SIG-M5 (cell line): ENCODE measurements at regions not wholly inside any gene's neighbourhood (a gene's known extent, or its start where the extent isn't known, plus 50 kb on each side); places are given as distances from the start of the nearest gene placed in this dataset.

ENCODE experiments used
- DNase-seq: peaks from one replicate; lab custom pipeline; 2025; lab: John Stamatoyannopoulos, UW

- no peak for DNase-seq
These were observed 392.3 kb upstream of the MEF2C start for GRCh38 chr5:89275066-89275855.

- DNase-seq, result no peak
These were observed 390.3 kb upstream of the MEF2C start for GRCh38 chr5:89273289-89273688.

DNA sequence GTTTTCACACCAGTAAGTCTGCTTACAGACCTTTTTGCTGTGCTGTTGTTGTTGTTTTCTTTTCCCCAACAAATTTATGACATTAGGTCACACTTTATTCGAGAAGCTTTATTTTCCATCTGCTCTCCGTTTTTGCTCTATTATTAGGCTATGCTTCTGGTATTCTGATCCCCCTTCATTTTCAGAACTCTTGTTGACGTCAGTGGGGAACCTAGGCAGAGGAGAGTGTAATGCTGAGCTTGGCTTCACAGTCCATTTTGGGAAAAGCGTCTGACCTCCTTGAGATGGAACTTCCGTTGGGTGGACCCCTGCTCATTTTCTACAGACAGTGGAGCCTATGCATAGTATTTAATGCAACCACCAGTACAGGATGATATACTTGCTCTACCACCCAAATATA, 387.9 kb upstream of the MEF2C start:
- DNase-seq, result no peak

GRCh38 chr5:89269721-89270120, 386.7 kb upstream of the MEF2C start:
- no peak for DNase-seq

DNA sequence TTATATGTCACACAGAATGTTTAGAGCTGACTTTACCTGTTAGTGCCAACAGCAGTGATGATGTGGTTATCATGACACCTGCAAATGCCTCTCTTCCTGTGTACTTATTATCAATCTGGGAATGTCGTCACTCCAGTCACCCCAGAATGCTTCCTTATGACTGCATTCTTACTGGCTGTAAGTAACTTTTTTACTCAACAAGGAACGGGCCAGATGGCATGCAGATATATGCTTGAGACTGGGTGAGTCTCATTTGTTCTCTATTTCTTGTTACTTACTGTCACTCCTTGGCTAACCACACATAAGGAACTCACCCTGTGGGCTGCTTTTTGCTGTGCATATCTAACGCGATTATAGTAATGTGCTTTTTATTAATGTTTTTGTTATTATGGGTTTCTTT, 385.5 kb upstream of the MEF2C start:
- DNase-seq, result no peak

- DNase-seq, result no peak
These were observed 384.8 kb upstream of the MEF2C start for GRCh38 chr5:89267788-89268187.

DNA sequence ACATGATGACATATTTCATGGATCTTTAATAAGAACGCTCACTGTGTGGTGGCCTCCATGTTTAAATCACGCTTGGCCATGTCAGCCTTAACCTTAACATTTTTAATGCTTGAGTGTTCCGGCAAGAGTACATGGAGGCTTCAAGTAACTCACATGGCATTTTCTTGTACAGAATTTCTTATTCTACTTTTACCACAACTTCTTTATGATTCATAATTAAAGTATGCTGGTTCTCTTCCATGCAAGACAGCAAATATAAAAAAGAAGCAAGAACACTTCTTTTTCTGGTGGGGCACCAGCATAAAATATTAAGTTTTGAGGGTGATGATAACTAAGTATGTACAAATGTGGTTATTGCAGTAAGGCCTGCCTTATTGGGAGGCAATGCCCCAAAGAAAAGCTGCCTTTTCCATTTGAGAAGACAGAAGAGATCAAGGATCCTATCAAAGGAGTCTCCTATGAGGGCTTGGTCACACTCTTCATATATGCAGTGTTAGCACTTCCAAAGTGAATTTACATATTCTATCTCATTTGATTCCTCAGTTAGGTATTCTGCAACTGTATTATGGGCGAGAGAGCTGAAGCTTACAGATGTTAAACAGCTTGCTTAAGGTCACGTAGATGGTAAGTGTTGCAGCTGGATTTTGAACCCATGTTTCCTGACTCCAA, 382.7 kb upstream of the MEF2C start:
- no peak for DNase-seq

DNA sequence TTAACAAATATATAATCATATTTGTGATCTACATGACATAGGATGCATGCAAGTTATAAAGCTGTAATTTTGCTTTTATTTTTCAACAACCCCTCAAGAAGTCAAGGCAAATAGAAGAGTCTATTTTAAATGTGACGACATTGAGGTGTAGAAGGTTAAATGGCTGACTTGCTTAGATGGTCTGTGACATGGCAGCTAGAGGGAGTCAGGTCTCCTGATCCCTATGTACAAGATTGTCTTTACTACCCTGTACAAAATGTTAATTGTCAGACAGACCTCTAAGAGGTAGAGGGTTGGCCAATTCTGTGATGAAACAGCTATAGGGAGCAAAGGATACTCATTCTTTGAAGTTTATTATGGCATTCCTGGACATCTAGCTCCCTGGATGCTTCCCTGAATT, 380.9 kb upstream of the MEF2C start:
- no peak for DNase-seq

DNA sequence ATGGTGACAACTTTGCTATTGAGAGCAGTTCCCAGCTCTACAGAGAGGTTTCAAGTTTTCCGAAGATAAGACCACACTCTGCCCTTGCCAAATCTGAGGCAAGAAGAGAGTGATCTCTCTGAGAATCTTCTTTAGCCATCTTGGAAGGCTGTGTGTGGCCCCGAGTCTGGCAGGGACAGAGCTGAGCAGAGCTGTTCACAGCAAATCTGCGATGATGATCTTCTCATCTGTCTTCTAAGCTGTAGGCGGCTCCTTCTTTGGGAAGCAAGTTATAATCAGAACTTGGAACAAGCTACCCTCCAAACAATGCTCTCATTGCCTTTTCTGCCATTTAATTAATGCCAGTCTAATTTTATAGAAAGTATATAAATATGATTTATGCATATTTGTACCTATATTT, 379.0 kb upstream of the MEF2C start:
- DNase-seq, result no peak

- no peak for DNase-seq
These were observed 377.3 kb upstream of the MEF2C start for GRCh38 chr5:89260254-89260653.

DNA sequence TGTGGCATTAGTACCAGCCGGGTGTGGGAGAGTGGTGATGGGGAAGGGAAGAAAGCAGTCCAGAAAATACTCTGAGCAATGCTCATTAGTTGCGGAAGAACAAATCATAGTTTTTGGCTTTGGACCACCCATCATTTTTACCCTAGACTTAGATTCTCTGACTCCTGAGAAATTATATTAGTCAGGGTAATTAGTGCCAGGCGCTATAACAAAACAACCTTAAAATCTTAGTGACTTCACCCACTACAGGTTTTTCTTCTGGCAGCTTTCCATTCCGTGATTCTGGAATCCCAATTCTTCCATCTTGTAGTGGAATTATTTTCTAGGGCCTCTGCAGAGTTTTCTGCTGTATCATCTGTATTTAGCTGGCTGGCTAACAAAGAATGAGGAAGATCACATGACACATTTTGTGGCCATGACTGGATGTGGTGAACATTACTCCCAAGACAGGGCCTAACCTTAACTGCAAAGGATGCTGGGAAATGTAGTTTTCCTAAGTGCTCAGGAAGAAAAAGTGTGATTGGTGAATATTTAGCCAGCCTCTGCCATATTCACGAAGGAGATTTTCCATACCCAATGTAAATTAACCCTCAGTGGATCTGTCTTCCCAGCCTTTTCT, 373.0 kb upstream of the MEF2C start:
- no peak for DNase-seq

DNA sequence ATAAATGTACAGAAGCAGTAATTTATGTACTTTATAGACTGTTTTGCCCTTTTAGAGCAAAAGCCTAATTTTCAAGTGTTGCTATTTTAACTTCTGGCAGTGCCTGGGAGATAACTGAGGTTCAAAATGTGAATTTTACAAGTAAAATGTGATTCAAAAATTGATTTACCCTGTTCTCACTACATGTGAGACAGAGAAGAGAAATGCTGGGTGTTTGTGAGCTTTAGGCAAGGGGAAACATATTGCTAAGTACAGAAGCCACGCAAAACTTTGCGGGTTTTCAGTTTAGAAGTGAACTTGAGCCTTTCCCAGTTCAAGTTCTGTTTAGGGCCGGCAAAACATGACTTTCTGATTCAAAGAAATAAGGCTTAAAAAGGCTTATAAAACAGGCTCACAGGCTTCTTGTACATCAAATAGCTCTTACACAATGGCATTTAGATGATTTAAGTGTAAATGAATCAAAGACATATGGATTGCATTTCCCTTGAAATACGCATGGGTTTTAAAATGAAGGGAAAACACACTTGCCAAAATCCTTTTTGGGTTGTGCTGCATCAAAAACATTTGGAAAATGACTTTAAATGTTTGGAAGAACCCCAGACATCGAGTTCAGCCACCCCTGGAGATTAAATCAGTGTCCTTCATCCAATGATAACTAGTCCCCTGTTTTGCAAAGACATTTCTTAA, 370.8 kb upstream of the MEF2C start:
- no peak for DNase-seq

DNA sequence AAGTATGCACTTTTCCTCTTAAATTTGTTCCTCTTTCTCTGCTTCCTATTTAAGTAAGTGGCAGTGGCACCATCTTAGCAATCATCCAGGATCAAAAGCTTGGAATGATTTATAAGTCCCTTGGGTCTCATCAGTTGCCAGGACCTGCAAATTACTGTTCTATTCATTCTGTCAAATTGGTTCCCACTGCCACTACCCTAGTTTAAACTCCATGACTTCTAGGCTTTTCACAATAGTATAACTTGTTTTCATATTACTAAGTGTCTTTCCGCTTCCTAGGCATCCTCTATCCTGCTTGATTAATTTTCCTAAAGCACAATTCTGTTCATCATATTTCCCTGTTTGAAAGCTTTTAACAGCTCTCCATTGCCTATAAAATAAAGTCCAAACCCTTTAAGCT, 363.9 kb upstream of the MEF2C start:
- no peak for DNase-seq

- DNase-seq, result no peak
These were observed 363.3 kb upstream of the MEF2C start for GRCh38 chr5:89246252-89246651.

GRCh38 chr5:89243611-89244010, 360.6 kb upstream of the MEF2C start:
- no peak for DNase-seq

DNA sequence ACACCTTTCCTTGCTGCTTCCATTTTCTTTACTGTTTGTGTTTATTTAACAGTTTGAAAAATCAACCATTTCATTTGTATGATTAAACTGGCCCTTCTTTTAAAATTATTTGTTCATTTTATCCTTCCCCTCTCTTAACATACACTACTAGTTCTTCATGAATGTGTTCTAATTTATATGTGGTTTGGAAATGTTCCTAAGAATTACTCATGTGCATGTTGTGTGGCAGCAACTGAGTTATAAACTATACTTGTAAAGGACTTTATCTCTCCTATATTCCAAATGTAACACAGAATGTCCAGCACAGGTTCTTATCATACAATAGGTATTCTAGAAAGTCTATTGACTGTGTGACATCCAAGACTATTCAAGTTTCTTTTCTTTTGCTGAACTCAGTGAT, 358.2 kb upstream of the MEF2C start:
- DNase-seq, result no peak

DNA sequence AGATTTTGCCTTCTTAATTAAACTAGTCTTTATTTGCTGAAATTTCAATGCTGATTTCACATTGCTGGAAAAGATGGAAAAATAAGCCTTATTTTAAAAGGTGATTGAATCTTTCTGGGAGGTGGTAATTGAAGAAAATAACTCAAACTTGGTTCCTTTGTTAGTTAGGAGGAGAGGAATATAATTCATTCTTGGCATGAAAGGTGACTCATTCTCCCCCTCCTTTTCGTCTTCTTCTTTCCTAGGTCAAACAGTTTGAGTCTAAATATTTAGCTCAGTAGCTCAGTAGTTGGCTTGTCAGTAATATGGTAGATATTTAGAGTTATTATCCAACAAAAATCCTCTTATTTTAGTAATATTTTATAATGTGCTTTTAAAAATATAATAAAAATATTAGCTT, 353.9 kb upstream of the MEF2C start:
- DNase-seq, result no peak

GRCh38 chr5:89233462-89233861, 350.5 kb upstream of the MEF2C start:
- no peak for DNase-seq

DNA sequence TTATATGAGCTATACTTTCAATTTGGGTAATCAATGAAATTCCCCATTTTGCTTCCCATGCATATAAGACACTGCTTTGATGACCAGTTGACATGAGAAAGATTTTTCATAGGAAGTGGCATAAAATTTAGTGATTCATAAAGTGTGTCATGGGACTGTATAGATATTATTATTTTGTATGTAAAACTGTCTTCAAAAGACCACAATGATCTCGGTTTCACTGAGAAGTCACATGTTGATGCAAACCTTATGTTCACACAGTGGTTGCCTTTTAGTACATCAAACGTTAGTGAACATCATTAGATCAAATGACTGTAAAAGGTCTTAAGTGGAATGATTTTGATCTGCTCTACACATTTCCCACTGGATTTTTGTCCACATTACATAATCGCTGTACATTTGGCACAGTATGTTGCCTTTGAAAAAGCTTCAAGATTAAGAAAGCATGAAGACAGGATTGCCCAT, 349.2 kb upstream of the MEF2C start:
- no peak for DNase-seq

DNA sequence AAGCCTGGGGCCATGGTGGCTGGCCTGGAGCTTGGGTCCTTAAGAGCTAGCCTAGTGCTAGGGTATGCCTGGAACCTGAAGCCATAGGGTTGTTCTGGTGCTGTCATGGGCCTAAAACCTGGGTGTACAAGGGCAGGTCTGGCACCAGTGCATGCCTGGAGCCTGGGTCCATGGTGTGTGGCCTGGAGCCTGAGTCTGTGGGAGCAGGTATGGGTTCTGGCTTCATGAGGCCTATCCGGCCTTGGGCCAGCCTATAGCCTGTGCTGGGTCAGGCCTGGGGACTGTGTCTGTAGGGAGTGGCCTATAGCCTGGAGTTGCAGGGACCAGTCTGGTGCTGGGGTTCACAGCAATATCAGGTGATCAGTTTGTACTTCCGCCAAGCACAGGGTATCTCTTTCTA, 347.2 kb upstream of the MEF2C start:
- DNase-seq, result no peak

DNA sequence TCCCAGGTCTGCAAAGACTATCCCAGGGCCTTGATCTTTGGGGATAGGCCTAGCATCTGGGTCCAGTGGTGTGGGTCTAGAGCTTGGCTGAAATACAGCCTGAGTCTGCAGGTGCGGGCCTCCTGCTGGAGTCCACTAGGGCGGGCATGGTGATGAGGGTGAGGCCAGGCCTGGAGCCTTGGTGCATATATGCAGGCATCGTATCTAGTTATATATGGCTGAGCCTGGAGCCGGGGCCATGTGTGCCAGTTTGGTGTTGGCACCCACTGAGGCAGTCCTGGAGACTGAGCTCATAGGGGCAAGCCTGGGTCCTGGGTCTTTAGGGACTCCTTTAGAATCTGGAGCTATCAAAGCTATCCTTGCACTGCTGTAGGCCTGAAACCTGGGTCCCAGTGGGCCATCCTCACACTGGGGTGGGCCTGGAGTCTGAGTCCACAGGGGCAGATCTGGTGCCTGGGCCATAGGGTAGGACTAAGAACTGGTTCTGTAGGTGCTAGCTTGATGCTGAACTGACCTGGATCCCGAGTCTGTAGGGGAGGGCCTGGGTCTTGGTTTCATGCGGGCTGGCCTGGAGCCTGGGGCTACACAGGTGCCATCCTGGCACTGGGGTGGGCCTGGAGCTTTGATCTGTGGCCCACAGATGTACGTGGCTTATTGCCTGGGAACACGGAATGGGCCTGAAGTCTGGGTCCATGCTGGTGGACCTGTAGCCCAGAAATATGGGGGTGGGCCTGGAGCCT, 346.5 kb upstream of the MEF2C start:
- no peak for DNase-seq

DNA sequence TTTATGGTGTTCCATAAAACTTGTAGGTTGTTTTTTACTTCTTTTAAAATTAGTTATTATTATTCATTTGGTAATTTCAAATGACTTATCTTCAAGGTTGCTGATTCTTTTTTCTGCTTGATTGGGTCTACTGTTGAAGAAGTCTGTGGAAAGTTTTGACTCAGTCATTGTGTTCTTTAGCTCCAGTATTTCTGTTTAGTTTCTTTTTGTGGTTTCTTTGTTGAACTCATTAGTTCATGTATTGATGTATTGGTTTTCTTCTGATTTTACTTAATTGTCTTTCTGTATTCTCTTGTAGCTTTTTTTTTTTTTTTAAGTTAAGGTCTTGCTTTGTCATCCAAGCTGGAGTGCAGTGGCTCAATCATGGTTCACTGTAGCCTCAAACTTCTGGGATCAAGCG, 345.4 kb upstream of the MEF2C start:
- DNase-seq, result no peak
